ENCODE measurements at regions not wholly inside any gene's neighbourhood (a gene's known extent, or its start where the extent isn't known, plus 50 kb on each side); places are given as distances from the start of the nearest gene placed in this dataset.
"Not testable (repeated sequence)": the region's sequence is repeated elsewhere in the genome, so short reads cannot be mapped to it uniquely, and the experiment has no call there.

DNA sequence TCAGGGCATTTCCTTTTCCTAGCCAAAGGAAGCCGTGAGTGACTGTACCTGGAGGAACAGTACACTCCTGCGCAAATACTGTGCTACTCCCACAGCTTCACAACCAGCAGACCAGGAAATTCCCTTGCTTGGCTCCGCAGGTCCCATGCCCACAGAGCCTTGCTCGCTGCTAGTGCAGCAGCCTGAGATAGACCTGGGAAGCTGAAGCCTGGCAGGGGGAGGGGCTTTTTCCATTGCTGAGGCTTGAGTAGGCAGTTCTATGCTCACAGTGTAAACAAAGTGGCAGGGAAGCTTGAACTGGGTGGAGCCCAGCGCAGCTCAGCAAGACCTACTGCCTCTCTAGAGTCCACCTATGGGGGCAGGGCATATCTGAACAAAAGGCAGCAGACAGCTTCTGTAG, 291.2 kb downstream of the HGF start:
- DNase-seq (ENCODE audit: low read depth) = no peak

DNA sequence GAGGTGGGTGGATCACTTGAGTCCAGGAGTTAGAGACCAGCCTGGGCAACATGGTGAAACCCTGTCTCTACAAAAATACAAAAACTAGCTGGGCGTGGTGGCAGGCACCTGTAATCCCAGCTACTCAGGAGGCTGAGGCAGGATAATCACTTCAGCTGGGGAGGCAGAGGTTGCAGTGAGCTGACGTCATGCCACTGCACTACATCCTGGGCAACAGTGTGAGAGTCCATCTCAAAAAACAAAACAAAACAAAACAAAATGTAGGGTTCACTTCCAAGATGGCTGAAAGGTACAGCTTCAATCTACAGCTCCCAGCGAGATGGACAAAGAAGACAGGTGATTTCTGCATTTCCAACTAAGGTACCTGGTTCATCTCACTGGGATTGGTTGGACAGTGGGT, 291.6 kb downstream of the HGF start:
- not testable (repeated sequence) for DNase-seq (ENCODE audit: low read depth)

- DNase-seq (ENCODE audit: low read depth) = no peak
Observed at GRCh38 chr7:81473236-81473635, 296.6 kb downstream of the HGF start.

- no peak for DNase-seq (ENCODE audit: low read depth)
Observed at GRCh38 chr7:81470724-81471379, 299.0 kb downstream of the HGF start.

DNA sequence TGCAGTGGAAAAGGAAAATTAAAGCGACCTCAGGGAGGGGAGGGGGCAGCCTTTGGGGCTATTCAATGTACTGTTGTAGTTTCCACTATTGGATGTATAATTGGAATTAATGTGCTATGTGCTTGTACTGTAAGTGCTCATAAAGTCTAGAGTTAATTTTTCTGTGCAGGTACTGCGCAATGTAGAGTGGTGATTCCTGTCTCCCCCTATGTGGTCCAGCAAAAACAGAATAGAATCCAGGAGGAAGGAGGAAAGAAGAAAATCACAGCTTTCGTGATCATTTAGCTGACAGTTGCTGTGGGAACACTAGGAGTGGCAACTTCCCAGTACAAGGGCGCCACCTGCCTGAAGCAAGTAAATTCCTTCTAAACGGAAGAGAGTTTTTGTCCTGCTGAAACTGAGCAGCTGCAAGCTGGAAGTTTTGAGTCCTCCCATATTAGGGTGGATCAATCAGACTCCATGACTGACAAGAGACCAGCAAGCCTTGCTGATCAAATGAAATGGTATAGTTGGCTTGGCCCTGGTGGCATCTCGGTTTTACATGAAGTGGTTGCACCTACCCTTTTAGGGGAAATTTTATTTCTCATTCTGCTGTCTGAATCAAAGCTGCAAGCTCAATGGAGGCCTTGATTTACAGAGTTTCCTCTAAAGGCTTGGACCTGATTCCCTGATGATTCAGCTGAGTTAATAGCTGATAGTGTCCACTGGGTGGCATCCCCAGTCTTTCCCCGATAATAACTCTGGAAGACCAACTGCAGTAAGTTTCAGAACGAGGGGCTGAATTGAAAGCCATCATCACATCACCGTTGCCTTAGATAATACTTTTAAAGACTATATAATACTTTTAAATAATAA, 299.8 kb downstream of the HGF start:
- peak; percentile 14 for DNase-seq (ENCODE audit: low read depth)

DNA sequence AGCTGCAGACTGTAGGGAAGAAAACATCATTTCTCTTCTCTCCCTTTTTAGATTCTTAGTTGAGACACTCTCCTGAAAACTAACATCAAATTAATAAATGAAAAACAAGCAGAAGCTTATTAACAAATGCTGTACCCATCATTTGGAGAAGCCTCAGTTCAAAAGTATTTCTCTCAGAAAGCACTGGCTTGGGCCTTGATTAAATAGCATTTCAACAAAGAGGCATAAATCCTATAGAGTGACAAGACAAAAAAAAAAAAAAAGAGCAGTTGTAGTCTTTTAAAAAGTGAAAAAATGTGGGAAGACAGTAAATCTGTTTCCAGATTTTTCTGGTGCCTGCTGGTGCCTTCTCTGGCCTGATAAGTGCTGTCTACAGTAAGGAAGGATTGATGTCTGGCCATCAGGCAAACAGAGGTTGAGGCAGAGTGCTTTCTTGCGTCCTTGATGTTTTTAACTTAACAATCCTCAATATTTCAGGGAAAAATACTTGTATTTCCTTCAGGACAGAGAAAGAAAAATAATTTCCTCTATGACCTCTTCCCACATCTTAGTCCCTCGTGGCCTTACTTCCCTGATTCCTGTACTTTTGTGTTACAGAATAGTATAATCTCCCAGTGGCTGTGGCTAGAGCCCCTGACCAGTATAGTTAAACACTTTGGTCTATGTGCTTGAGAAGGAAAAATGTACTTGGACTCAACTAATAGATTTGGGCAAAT, 300.5 kb downstream of the HGF start:
- no peak for DNase-seq (ENCODE audit: low read depth)

DNA sequence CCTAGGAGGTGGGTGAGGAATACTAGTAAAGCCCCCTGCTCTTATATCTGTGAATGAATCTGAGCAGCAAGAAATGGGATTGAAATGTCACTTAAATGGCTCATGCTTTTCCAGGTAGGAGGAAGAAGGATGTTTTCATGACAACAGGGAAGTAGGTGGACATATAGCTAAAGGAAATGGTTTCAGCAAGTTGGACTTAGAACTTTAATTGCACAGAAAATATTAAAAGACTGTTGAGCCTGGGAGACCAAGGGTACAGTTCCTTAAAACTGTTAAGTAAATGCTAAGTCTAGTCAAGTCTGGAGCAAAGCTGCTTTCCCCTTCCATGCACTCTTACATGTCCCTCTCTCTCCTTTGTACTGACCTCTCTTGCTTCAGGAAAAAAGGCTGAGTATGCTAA, 301.3 kb downstream of the HGF start:
- DNase-seq (ENCODE audit: low read depth) = no peak

DNA sequence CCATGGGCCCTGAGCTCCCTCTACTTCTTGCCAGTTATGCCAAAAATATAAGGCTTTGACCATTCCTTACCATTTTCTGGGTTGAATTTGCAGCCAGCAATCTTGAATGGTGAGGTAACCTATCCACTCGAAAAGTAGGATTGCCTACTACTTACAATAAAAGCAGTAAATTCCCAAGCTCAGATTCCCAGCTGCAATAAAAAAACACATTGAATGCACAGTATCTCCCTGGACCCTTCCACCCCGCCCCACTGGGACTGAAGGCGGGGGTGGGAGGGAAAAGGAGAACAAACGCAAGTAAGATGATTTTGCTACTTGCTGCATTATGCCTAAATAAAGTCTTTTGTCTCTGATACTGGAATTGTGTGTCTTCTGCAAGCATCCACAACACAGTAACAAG, 301.9 kb downstream of the HGF start:
- DNase-seq (ENCODE audit: low read depth) = no peak

DNA sequence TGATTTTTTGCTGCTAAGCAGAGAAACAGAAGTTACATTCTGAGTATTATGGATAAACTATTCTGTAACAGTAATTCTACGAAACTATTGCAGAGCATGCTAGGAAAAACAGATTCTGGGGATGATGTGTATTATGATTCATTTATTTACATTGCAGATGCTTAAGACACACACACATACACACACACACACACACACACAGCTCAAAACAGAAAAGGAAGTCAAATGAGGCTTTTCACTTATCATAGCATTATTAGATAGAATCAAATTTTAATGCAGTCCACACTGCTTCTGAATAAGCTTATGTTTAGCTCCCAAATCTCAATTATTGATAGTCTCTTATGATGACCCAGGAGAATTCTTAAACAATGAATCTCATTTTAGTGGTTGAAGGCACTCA, 307.2 kb downstream of the HGF start:
- no peak for DNase-seq (ENCODE audit: low read depth)

- DNase-seq (ENCODE audit: low read depth) = no peak
Observed at GRCh38 chr7:81460250-81461045, 309.4 kb downstream of the HGF start.

DNA sequence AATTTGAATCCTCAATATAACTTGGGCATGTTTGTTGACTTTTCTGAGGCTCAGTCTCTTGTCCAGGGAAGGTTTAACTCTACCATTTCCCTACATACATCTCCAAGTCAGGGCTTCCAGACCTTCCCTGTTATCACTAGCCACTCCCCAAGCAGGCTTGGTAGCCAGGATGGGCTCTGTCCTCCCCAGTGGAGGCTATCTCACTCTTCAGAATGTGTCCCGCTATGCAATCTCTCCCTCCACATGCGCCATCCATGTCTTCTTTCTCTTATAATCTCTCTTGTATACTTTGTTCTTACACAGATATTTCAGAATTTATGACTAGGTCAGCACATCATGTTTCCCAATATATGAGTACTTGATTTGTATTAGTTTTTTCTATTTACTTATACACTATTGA, 310.4 kb downstream of the HGF start:
- DNase-seq (ENCODE audit: low read depth) = no peak

- DNase-seq (ENCODE audit: low read depth) = no peak
Observed at GRCh38 chr7:81457852-81458522, 311.9 kb downstream of the HGF start.

- not testable (repeated sequence) for DNase-seq (ENCODE audit: low read depth)
Observed at GRCh38 chr7:81453770-81454169, 316.1 kb downstream of the HGF start.

GRCh38 chr7:81449105-81449504, 320.7 kb downstream of the HGF start:
- DNase-seq (ENCODE audit: low read depth) = no peak

GRCh38 chr7:81447351-81447952, 322.4 kb downstream of the HGF start:
- DNase-seq (ENCODE audit: low read depth) = no peak

DNA sequence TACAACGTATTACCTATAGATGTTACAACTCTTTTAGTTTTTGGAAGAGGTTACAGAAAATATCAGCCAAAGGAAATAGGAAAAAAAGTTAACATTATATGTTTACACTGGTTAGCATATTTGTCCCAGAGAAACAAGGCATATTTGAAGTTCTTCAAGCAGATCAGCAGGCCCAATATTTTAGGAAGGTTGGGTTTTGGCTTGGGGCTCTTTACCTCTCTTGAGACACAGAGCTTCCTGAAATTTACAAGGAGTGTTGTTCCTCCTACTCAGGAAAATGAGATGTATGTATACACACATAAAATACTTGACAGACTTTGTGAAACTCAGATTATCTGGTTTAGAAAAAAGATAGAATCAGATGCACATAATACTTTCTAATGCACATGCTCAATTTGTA, 323.6 kb downstream of the HGF start:
- no peak for DNase-seq (ENCODE audit: low read depth)

GRCh38 chr7:81445462-81445861, 324.4 kb downstream of the HGF start:
- no peak for DNase-seq (ENCODE audit: low read depth)

GRCh38 chr7:81441750-81442149, 328.1 kb downstream of the HGF start:
- DNase-seq (ENCODE audit: low read depth) = no peak

GRCh38 chr7:81439591-81439990, 330.3 kb downstream of the HGF start:
- DNase-seq (ENCODE audit: low read depth) = no peak

- DNase-seq (ENCODE audit: low read depth) = not testable (repeated sequence)
Observed at GRCh38 chr7:81437160-81437559, 332.7 kb downstream of the HGF start.

- no peak for DNase-seq (ENCODE audit: low read depth)
Observed at GRCh38 chr7:81433692-81434331, 336.0 kb downstream of the HGF start.
